H9 (cell line): ENCODE measurements at regions not wholly inside any gene's neighbourhood (a gene's known extent, or its start where the extent isn't known, plus 50 kb on each side); places are given as distances from the start of the nearest gene placed in this dataset.

Experiments
- DNase-seq: peaks from one replicate; pipeline ENCODE4 v3.0.0-alpha.2; 2017
- H2AFZ ChIP-seq: one replicate; pipeline ENCODE4 v1.6.1; 2013; ENCODE audit warnings: mild to moderate bottlenecking, low read length, control low read depth, moderate library complexity
- H2AK5ac ChIP-seq: 2 replicates; pipeline ENCODE4 v1.6.1; 2013; ENCODE audit warnings: low read length, control low read depth, mixed read lengths; ENCODE audit not compliant: insufficient read length
- H2BK120ac ChIP-seq: one replicate; pipeline ENCODE4 v1.6.1; 2013; ENCODE audit warnings: low read depth, mild to moderate bottlenecking, low read length, control low read depth, inconsistent platforms; ENCODE audit not compliant: poor library complexity, severe bottlenecking
- H2BK12ac ChIP-seq: 2 replicates; pipeline ENCODE4 v1.6.1; 2013; ENCODE audit warnings: low read length, control low read depth, mixed read lengths, low read depth; ENCODE audit not compliant: insufficient read length
- H2BK15ac ChIP-seq: 2 replicates; pipeline ENCODE4 v1.6.1; 2013; ENCODE audit warnings: low read depth, low read length, control low read depth
- H2BK20ac ChIP-seq: one replicate; pipeline ENCODE4 v1.6.1; 2013; ENCODE audit warnings: low read depth, mild to moderate bottlenecking, low read length, control low read depth, inconsistent platforms; ENCODE audit not compliant: poor library complexity, severe bottlenecking
- H2BK5ac ChIP-seq: 2 replicates; pipeline ENCODE4 v1.6.1; 2013; ENCODE audit warnings: low read length, control low read depth, mixed read lengths; ENCODE audit not compliant: insufficient read length
- H3K14ac ChIP-seq: 2 replicates; pipeline ENCODE4 v1.6.1; 2013; ENCODE audit warnings: low read length, control low read depth; ENCODE audit not compliant: insufficient read depth
- H3K18ac ChIP-seq: 2 replicates; pipeline ENCODE4 v1.6.1; 2013; ENCODE audit warnings: low read depth, mild to moderate bottlenecking, mixed read lengths, low read length, control low read depth; ENCODE audit not compliant: insufficient read length
- H3K23ac ChIP-seq: 2 replicates; pipeline ENCODE4 v1.6.1; 2013; ENCODE audit warnings: low read length, control low read depth, mixed read lengths, low read depth; ENCODE audit not compliant: insufficient read length
- H3K23me2 ChIP-seq: 2 replicates; pipeline ENCODE4 v1.6.1; 2013; ENCODE audit warnings: low read depth, mild to moderate bottlenecking, mixed read lengths, low read length, control low read depth; ENCODE audit not compliant: insufficient read length, poor library complexity, severe bottlenecking
- H3K27ac ChIP-seq: 2 replicates; pipeline ENCODE4 v1.5.1; 2013; ENCODE audit warnings: low read length, control low read depth, mixed read lengths, low read depth; ENCODE audit not compliant: insufficient read length
- H3K27me3 ChIP-seq: 2 replicates; pipeline ENCODE4 v1.6.1; 2013; ENCODE audit warnings: low read length, control low read depth, inconsistent platforms; ENCODE audit not compliant: insufficient read depth
- H3K4ac ChIP-seq: 2 replicates; pipeline ENCODE4 v1.6.1; 2013; ENCODE audit warnings: low read depth, mild to moderate bottlenecking, control low read depth, inconsistent platforms, low read length, moderate library complexity
- H3K4me1 ChIP-seq: 2 replicates; pipeline ENCODE4 v1.6.1; 2013; ENCODE audit warnings: low read length, control low read depth, inconsistent platforms; ENCODE audit not compliant: insufficient read depth
- H3K4me2 ChIP-seq: 2 replicates; pipeline ENCODE4 v1.6.1; 2013; ENCODE audit warnings: low read length, control low read depth, mixed read lengths; ENCODE audit not compliant: insufficient read length, insufficient read depth
- H3K56ac ChIP-seq: 2 replicates; pipeline ENCODE4 v1.6.1; 2013; ENCODE audit warnings: low read depth, mild to moderate bottlenecking, mixed read lengths, low read length, control low read depth; ENCODE audit not compliant: insufficient read length
- H3K79me1 ChIP-seq: 2 replicates; pipeline ENCODE4 v1.6.1; 2013; ENCODE audit warnings: low read depth, mild to moderate bottlenecking, moderate library complexity, low read length, control low read depth, inconsistent platforms; ENCODE audit not compliant: insufficient read depth, poor library complexity, severe bottlenecking
- H3K79me2 ChIP-seq: 2 replicates; pipeline ENCODE4 v1.6.1; 2013; ENCODE audit warnings: low read length, control low read depth, inconsistent platforms; ENCODE audit not compliant: insufficient read depth
- H3K9ac ChIP-seq: 2 replicates; pipeline ENCODE4 v1.6.1; 2013; ENCODE audit warnings: low read length, control low read depth, mixed read lengths; ENCODE audit not compliant: insufficient read length; ENCODE audit errors: extremely low read depth
- H3K9me3 ChIP-seq: one replicate; pipeline ENCODE4 v1.6.1; 2013; ENCODE audit warnings: low read depth, low read length, inconsistent platforms; ENCODE audit not compliant: control insufficient read depth
- H3T11ph ChIP-seq: one replicate; pipeline ENCODE4 v1.6.1; 2013; ENCODE audit warnings: mild to moderate bottlenecking, low read length, control low read depth, inconsistent platforms
- H4K20me1 ChIP-seq: one replicate; pipeline ENCODE4 v1.6.1; 2013; ENCODE audit not compliant: control insufficient read depth, insufficient read length, insufficient read depth
- H4K5ac ChIP-seq: 2 replicates; pipeline ENCODE4 v1.6.1; 2013; ENCODE audit warnings: low read depth, mild to moderate bottlenecking, mixed read lengths, low read length, control low read depth; ENCODE audit not compliant: insufficient read length
- H4K8ac ChIP-seq: replicated peaks from 2 replicates; pipeline ENCODE4 v1.6.1; 2013; ENCODE audit warnings: low read length, control low read depth, mixed read lengths, low read depth; ENCODE audit not compliant: insufficient read length
- H4K91ac ChIP-seq: 2 replicates; pipeline ENCODE4 v1.6.1; 2013; ENCODE audit warnings: low read depth, mild to moderate bottlenecking, moderate library complexity, mixed read lengths, low read length, control low read depth; ENCODE audit not compliant: insufficient read length
- H3K27ac Mint-ChIP-seq, 3 experiments: 2 replicates in 2 of 3; 3 replicates in 1 of 3; pipeline ENCODE4 v1.8.0; 2020 to 2021; ENCODE audit warnings: mixed read lengths in 3 of 3, mild to moderate bottlenecking in 1 of 3, moderate library complexity in 1 of 3
- H3K27me3 Mint-ChIP-seq: 2 replicates; pipeline ENCODE4 v1.8.0; 2021; ENCODE audit warnings: low read depth, mild to moderate bottlenecking, moderate library complexity, mixed read lengths
- H3K36me3 Mint-ChIP-seq, 3 experiments: 2 replicates in 2 of 3; 3 replicates in 1 of 3; pipeline ENCODE4 v1.8.0; 2020 to 2021; ENCODE audit warnings: low read depth in 3 of 3, mixed read lengths in 3 of 3; ENCODE audit not compliant: insufficient read depth in 1 of 3
- H3K4me1 Mint-ChIP-seq, 2 experiments: 2 replicates each; pipeline ENCODE4 v1.8.0; 2020; ENCODE audit warnings: mixed read lengths in 2 of 2
- H3K4me3 Mint-ChIP-seq, 2 experiments: 2 replicates in 1 of 2; 3 replicates in 1 of 2; pipeline ENCODE4 v1.8.0; 2020 to 2021; ENCODE audit warnings: mild to moderate bottlenecking in 2 of 2, mixed read lengths in 2 of 2, moderate library complexity in 1 of 2
- H3K9me3 Mint-ChIP-seq, 2 experiments: 2 replicates in 1 of 2; 3 replicates in 1 of 2; pipeline ENCODE4 v1.8.0; 2020; ENCODE audit warnings: mild to moderate bottlenecking in 2 of 2, mixed read lengths in 2 of 2, moderate library complexity in 1 of 2
- CTCF ChIP-seq: fragments of 200-600 bp; sonication (generic); conservative IDR thresholded peaks from 3 replicates; pipeline ENCODE4 v1.8.0; 2021; ENCODE audit warnings: antibody characterized with exemption, mild to moderate bottlenecking
- WGBS: extraction: QIAGEN DNeasy Blood & Tissue Kit; methylation state at CpG from one replicate; pipeline ENCODE4 v1.1.7; 2013; ENCODE audit warnings: missing lambda C conversion rate, low lambda C conversion rate, mixed read lengths; ENCODE audit not compliant: insufficient read length; ENCODE audit errors: extremely low coverage; 5-methylcytosine and 5-hydroxymethylcytosine counted together

DNA sequence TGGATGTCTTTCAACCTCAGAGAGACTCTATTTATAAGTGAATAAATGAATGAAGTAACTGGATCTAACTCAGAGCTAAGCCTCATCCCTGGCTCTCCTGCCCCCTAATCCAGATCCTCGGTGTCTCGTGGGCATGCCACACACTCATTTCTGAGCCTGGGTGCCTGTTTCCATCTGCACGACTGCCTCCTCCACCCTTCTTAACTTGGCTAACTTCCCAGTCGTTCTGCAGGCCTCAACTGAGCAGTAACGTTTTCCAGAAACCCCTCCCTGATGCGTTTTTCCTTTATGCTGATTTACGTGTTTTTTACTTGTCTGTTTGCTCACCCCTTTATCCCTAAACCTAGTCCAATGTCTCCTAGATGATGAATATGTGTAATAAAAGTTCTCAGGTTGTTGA, 186.9 kb upstream of the HS3ST1 start:
- Mint-ChIP-seq H3K27ac (no peak overlapping the region), H3K4me3 (no peak overlapping the region), H3K4me1 (no peaks in the 10 kb centered on the region), H3K27me3 (no peaks in the 10 kb centered on the region), H3K9me3 (no peaks in the 10 kb centered on the region), H3K36me3 (no peaks in the 10 kb centered on the region)
- Histone ChIP-seq H2BK12ac (no peak overlapping the region), H3T11ph (no peak overlapping the region), H4K20me1 (no peaks in the 10 kb centered on the region), H3K79me2 (no peaks in the 10 kb centered on the region), H3K27ac (no peak overlapping the region), H3K4ac (no peak overlapping the region), H4K8ac (no peak overlapping the region), H2BK15ac (no peak overlapping the region), H3K18ac (no peak overlapping the region), H3K9ac (no peak overlapping the region), H4K5ac (no peak overlapping the region), H2AK5ac (no peak overlapping the region), H3K79me1 (no peaks in the 10 kb centered on the region), H3K27me3 (no peaks in the 10 kb centered on the region), H3K14ac (no peak overlapping the region), H3K23ac (no peak overlapping the region), H2BK5ac (no peak overlapping the region), H3K23me2 (no peaks in the 10 kb centered on the region), H2BK120ac (no peak overlapping the region), H2AFZ (no peak overlapping the region), H3K4me1 (no peaks in the 10 kb centered on the region), H3K56ac (no peak overlapping the region), H4K91ac (no peak overlapping the region), H3K4me2 (no peak overlapping the region), H2BK20ac (no peak overlapping the region), H3K9me3 (no peaks in the 10 kb centered on the region)
- no CpG with 5 or more reads among the region's 7 CpGs for WGBS
- TF ChIP-seq CTCF, result no peak
- no peak for DNase-seq
